Stimulated activated naive CD4-positive, alpha-beta T cell (primary cell): ENCODE measurements at regions not wholly inside any gene's neighbourhood (a gene's known extent, or its start where the extent isn't known, plus 50 kb on each side); places are given as distances from the start of the nearest gene placed in this dataset.
A peak's percentile ranks its signal among the peaks of the same experiment; 100 is the strongest.
"Not testable (repeated sequence)": the region's sequence is repeated elsewhere in the genome, so short reads cannot be mapped to it uniquely, and the experiment has no call there.

Experiments
- DNase-seq, 6 experiments: peaks; one replicate each; lab custom pipeline; 2025; lab: John Stamatoyannopoulos, UW

DNA sequence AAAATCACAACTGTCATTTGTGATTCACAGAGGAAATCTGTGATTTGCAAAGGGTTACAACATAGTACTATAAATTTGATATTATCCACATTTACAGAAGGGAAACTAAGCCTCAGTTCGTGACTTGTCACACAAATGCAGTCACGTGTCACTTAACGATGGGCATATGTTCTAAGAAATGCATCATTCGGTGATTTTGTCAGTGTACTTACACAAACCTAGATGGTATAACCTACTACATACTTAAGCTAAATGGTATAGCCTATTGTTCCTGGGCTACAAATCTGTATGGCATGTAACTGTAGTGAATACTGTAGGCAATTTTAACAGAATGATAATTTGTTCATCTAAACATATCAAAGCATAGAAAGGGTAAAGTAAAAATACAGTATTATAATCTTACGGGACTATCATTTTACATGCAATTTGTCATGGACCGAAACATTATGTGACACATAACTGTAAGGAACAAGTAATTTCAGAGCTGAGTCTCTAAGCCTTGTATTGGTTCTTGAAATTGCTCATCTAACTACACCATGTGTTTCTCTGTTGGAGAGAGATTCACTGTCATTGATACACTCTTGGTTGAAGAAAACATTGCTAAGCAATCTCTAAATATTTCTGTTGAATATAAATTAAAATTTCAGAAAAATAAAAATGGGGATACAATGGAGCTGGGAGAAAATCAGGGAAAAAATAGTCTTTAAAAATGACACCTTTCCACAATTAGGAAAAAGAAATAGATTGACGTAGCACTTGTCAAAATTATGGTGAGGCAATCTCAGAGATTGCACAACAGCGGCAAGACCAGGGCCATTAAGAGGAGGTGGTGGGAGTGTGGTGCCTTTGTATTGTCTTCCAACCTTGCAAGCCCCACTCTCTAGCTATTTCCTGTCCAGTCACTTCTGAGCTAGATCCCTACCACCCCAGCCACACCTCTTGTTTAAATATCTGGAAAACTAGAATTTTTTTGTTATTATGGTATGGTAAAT, 645.8 kb upstream of the TBL1XR1 start:
- no peak for DNase-seq

DNA sequence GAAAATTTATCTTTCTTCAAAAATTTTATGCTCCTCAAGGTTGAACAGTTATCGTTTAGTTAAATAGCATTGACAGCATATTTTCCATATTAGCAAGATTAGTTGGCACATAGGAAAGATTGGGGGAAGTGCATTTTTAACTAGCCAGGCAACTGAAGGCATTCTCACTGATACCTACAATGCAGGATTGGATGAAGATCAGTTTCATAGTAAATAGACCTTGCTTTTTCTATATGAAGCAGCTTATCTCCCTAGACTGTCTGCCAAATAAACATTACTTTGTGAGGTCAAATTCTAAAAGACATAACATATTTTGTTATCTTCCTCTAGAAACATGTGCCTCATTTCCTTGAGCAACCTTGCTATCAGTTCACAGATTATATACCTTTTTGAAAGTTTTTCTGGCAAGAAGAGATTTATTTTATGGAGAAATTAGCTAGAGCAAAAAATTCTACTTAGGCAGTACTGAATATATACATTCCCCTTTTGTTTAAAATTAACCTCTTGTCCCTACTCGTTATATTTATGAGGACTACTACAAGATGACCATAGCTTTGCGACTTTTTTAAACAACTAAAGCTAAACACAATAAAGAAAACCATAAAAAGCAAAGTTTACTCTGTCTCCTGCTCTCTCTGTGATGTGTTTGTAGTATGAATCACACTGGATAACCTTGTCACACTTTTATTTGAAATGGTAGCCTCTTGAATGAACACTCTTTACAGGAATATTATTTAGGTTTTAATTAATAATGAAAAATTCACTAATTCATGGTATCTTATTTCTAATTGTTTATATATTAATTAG, 654.9 kb upstream of the TBL1XR1 start:
- no peak for DNase-seq

DNA sequence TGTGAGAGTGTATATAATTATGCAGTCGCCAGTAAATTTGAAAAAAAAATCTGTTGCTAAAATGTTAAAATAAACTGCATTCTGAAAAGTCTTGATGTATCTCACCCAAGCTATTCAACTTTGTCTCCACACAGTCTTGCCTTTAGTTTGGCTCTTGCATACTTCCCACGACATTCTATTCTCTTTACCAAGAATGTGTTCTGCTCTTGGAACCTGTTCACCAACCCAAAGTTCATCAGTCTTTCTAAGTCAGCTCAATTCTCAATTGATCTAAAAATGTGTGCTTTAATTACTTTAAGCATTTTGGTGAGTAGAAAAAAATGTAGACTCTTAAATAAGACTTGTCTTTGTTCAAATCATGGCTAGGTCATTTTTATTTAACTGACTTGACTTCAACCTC, 657.7 kb upstream of the TBL1XR1 start:
- DNase-seq = no peak

DNA sequence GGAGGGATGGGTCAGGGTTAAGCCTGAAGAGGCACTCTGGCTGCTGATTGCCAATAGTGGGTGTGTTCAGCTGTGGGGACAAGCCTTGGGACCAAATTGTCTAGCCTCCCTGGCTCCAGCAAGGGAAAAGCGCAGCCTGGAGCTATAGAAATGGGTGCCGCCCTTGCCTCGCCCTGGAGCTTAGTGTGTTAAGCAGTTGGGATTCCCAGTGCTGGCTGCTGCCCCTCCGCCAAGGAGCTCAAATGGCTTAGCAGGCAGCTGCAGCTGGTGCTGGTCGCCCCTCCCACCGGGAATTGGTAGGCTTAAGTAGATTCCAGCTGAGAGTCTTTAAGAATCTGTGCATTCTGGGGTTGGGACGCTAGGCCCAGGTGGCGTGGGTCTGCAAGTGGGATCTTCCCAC, 662.9 kb upstream of the TBL1XR1 start:
- no peak for DNase-seq

DNA sequence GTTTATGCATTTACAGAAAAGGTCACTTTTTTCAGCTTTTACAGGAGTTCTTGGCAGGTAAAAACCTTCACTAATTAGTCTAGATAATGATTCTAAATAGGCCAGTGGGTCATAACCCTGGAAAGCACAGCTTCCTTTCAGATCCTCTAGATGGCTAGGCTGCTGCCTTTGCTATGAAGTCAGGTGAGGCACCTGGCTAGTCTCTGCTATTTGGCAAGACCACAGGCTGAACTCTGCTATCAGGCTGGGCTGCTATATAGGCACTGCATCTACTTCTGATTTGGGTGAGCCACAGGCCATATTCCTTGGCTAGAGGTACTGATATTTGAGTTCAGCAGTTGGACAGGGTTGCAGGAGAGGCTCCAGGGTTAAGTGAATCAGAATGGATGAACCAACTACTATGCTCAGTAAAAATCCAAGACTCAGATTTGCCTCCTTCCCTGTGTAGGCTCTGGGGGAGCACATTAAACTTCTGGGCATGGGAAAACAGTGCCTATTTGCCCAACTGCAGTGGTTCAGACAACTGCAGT, 665.7 kb upstream of the TBL1XR1 start:
- no peak for DNase-seq

DNA sequence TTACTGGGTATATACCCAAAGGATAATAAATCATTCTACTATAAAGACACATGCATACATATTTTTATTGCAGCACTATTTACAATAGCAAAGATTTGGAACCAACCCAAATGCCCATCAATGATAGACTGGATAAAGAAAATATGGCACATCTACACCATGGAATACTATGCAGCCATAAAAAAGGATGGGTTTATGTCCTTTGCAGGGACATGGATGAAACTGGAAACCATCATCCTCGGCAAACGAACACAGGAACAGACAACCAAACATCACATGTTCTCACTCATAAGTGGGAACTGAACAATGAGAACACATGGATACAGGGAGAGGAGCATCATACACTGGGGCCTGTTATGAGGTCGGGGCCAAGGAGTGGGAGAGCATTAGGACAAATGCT, 665.0 kb upstream of the KCNMB2 start:
- DNase-seq = not testable (repeated sequence)

DNA sequence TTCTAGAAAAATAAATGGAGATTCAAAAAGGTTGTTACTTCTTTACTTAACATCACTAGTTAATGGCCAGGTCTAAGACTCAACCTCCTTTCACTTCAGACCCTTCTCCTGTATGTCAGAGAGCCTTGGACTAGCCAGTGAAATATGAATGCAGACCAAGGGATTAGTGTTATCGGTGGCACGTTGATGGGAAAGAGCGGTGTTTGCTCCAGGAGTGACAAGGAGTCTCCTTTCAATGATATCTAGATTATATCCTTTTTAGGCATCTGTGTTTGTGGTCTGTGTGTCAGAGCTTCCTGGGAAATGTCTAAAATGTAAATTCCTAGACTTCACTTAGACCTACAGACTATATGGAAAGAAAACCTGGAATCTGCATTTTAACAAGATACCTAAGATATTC, 658.0 kb upstream of the KCNMB2 start:
- no peak for DNase-seq

DNA sequence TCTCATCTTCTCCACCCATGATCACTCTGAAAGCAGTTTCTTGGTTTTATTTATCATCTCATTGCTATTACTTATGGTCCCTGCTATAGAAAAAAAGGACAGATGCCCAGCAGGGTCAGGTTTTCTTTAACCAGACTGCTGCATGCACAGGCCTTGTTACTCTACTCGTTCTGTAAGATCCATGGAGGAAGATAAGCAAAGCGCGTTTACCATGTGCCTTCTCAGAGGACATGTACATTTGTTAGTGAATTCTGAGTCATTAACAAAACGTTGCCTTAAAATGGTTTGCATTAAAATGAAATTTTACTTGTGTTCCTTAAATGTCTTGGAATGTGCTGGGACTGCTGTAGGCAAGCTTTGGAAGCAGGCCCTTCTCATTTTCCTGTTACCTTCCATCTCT, 657.3 kb upstream of the KCNMB2 start:
- DNase-seq = no peak

DNA sequence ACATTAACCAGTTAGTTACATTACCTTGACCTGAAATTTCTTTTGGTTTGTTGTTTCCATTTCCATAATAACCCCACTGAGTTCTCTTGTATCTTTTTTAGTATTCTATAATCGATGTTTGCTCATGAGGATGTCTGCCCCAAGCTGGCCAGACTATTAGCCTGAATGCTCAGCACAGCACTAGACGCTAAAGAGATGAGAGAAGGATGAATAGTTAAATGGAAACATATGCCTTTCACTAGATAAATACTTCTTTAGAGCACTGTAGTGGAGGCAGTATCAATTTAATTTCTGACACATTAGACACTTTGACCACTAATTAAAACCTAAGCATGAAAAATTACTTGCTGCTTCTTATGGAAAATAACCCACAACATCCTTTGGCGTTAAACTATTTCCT, 654.9 kb upstream of the KCNMB2 start:
- DNase-seq = no peak

DNA sequence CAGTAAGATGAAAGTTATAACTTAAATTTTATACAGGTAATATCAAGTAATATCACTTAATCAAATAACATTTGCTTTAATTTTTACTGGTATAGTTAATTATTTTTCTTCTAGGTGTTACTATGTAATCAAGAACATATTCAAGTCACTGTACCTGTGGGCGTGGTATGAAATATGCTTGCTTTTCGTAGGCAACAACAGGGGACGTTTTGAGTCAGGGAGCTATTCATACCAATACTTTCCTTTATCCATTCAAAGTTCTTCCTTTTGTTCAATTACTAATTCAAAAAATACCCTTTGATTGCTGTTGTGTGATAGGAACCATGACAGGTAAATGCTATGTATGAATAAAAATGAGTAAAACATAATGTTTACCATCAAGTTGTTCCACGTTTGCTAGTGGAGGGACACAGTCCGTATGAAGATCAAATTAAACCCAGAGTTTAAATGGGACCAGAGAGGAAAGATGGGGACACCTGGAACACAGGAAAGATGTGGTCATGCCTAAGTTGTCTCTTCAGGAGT, 654.0 kb upstream of the KCNMB2 start:
- DNase-seq = no peak

DNA sequence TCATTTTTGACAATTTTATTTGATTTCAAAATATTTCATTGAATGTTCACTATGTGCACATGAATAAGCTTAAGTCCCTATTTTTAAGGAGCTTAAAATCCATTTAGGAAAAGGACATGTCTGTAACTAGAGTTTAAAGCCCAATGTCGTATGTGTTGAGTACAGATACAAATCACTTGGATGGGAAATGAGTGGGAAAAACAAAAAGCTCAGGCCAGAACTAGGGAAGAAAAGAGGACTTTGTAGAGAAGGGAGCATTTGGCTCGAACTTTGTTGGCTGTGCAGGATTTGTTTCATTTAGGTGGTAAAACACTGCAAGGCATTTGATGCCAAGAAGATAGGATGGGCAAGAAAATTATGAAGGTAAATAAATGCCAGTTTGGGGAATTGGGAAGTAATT, 653.1 kb upstream of the KCNMB2 start:
- no peak for DNase-seq

DNA sequence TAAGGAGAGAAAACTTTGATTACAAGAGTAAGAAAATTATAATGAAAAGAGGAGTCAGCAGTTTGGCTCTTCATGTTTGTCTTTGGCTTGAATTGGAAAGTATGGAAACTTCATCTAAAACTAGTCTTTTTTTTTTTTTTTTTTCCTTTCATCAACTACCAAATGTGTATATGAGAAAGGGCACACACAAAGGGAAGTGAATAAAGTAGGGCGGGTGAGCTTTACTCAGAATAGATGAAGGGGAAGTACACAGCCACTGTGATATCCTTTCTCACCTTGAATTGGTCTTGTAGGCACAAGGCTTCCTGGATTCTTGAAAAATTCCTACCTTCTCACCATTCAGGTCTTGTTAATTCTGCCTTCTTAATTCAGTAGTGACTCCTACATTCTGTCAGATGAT, 652.3 kb upstream of the KCNMB2 start:
- peak in 1 of 6 experiments; percentile 5 for DNase-seq

DNA sequence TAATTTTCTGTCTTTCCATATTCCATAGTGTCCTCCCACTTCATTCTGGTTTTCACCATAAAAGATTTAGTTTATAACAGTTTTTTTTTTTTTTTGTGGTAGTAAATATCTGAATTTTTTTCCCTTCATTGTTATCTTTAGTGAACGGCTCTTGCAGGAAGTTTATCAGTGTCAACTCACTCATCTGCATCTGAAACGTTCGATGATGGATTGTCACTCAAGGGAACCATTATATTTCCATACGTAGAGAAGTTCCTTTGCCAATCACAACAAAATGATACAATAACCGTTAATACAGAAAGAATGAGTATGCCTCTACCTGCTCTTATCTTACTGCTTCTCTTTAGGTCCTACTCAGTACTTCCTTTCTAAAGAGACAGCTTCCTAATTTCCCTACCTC, 651.2 kb upstream of the KCNMB2 start:
- no peak for DNase-seq

DNA sequence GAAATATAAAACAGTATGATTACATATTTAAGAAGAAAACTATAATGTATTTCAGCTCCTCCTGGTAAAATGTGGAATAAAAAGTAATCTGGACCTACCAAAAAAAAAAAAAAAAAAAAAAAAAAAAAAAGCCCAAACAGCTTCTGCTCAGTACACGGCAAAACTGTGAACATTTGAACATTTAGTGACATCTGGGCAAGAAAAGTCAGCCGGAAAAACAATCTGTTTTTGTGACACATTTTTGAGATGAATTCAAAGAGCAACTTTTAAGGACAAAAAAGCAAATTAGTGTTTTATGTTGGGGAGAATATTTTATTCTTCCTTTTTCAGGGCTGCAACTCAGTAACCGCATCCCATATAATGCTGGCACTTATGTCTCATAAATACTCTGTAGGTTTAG, 649.7 kb upstream of the KCNMB2 start:
- DNase-seq = no peak

DNA sequence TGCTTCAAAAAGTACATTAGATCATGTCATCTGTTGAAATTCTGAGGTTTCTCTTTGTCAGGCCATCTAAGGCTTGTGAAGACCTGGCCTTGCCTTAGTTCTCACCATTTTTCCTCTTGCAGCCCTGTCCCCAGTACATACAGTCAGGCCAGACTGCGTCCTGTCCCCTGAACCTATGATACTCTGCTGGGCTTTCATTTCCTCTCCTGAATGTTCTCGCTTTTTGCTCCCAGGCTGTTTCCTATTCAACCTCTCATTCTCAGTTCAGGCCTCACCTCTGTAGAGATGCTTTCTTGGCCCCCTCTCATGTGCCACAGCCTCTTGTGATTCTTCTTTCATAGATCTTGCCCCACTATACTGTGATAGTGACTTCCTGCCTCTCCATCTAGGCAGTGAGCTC, 648.8 kb upstream of the KCNMB2 start:
- no peak for DNase-seq

DNA sequence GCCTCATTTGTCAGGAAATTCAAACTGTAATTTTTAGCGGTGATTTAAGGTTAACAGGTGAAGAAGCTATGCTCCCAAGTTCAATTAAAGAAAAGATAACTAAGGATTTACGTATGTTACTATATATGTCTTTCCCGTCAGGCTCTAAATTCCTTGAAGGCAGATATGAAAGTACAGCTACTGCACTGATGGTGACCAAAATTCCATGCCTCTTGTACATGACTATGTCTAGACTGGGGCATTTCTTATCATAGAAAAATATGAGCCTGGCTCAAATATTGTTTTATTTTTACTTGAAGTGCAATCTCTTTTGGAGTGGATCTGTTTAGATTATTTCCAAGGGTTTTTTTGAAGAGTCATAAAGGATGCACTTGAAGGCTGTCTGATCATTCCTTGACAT, 647.1 kb upstream of the KCNMB2 start:
- DNase-seq = no peak

DNA sequence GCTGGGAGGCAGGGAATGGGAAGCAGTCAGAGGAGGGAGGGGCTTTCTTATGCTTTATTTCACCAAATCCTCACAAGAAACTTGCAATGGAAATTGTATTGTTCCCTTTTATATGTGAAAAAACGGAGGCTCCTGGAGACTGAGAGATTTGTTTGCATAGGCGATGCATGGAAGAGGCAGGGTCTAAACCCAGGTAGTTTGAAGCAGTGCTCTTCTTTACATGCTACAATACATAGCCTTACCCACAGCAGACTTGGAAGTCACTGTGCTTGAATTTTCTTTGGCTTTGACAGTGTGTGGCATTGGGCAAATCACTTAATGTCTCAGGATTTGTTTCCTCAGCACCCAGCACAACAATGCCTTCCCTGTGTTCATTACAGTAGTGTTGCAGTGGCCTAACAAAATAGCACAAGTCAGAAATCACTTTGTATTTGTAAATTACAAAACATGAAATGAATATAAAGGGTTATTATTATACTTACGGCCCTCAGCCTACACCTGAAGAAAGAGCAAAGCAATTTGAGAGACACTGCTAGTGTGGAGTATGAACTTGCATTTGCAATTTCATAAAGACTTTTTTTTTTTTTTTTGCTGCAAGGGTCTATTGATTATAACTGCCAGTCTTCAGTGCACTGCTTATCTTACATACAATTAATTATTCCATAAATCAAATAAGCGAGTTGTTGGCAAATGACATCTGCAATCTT, 646.4 kb upstream of the KCNMB2 start:
- DNase-seq = no peak

DNA sequence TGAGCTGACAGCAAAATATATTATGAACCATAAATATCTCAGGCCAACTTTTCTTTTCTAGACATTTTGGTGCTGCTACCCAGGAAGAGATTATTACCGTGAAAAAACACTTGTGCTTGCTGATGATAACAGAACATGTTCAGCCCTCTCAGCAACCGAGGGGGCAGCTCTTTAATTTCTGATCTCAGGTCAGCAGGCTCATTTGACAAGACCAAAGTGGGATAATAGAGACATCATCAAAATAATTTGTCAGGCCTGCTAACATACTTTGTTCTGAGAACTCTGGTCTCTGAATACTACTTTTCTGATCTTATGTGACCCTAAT, 645.9 kb upstream of the KCNMB2 start:
- DNase-seq = no peak

DNA sequence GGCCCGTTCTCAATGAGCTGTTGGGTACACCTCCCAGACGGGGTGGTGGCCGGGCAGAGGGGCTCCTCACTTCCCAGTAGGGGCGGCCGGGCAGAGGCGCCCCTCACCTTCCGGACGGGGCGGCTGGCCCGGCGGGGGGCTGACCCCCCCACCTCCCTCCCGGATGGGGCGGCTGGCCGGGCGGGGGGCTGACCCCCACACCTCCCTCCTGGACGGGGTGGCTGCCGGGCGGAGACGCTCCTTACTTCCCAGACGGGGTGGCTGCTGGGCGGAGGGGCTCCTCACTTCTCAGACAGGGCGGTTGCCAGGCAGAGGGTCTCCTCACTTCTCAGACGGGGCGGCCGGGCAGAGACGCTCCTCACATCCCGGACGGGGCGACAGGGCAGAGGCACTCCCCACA, 644.7 kb upstream of the KCNMB2 start:
- DNase-seq = not testable (repeated sequence)

DNA sequence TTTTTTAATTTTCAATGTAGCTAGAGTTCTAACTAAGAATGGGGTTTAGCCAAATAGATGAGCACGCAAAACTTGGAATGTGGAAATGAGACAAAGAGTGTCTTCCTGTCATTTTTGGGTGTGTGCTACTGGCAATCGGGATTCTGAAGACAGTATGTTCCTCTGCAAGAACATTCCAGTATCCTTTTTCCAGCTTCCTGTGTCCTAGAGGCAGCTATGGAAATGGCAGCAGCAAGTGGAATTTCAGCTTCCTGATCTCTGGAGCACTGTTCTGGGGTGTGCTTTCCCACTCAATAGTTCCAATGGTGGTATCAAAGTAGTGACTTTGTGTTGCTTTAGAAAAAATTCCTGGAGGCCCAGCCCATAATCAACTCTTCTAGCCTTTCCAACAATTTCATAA, 642.9 kb upstream of the KCNMB2 start:
- DNase-seq = no peak

DNA sequence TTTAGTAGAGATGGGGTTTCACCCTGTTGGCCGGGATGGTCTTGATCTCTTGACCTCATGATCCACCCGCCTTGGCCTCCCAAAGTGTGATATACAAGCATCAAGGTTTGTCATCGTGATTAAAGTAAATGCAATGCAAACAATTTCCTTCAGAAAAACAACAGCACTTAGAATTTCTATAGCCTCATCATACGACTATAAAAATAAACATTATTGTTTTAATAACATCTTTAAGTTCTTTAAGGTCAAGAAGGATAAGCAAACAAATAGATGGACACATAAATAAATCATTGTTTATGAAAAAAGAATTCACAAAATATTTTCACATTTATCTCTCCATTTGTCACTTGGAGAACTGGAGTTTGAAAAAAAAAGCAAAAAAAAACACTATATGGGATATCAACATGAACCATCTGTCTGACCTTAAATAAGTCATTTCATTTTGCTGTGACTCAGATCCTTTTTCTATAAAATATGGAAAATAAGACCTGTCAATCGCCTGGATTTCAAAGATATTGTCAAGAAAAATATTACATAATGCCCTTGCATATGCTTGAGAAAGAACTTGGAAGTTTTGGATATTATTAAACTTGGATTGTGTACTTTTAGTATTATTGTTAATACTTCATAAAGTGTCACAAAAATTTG, 642.0 kb upstream of the KCNMB2 start:
- DNase-seq = no peak

DNA sequence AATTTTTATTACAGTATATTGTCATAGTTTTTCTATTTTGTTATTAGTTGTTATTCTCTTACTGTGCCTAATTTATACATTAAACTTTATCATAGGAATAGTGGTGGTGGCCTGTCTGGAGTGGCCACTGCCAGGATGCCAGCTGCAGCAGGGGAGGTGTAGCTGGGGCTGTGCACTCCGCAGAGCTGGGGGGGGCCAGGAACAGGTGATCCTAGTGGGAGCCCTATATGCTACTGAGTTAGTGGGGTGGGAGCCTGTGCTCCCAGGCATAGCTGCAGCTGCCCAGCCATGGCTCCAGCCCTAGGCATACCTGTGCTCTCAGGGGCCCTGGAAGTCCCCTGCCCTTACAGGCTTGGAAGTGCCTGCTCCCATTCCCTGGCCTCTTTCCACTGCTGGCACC, 638.1 kb upstream of the KCNMB2 start:
- DNase-seq = no peak
